ENCODE measurements at regions not wholly inside any gene's neighbourhood (a gene's known extent, or its start where the extent isn't known, plus 50 kb on each side); places are given as distances from the start of the nearest gene placed in this dataset.

GRCh38 chr1:191963286-191963685 lies 195.0 kb upstream of the RGS18 start:
- Histone ChIP-seq H3K27me3 (no peaks in the 10 kb centered on the region), H3K9me3 (no peaks in the 10 kb centered on the region), H3K36me3 (no peaks in the 10 kb centered on the region), H3K4me1 (ENCODE audit: control insufficient read depth in 1 of 2, insufficient read depth in 1 of 2, low read depth in 1 of 2, low read length in 1 of 2) (no peaks in the 10 kb centered on the region), H3K4me3 (ENCODE audit: low read depth in 1 of 2, low read length in 1 of 2) (no peak overlapping the region), H3K27ac (no peak overlapping the region)
- TF ChIP-seq CTCF (IDR thresholded peaks at IDR 0.05): no peak

- Histone ChIP-seq H3K4me3 (ENCODE audit: low read depth in 1 of 2, low read length in 1 of 2) (no peak overlapping the region), H3K9me3 (no peaks in the 10 kb centered on the region), H3K36me3 (no peaks in the 10 kb centered on the region), H3K4me1 (ENCODE audit: control insufficient read depth in 1 of 2, insufficient read depth in 1 of 2, low read depth in 1 of 2, low read length in 1 of 2) (no peaks in the 10 kb centered on the region), H3K27ac (no peak overlapping the region), H3K27me3 (no peaks in the 10 kb centered on the region)
- no peak for TF ChIP-seq CTCF (IDR thresholded peaks at IDR 0.05)
Observed at GRCh38 chr1:191963781-191964455, 194.3 kb upstream of the RGS18 start.

GRCh38 chr1:191969290-191969689 lies 189.0 kb upstream of the RGS18 start:
- no peak overlapping the region for H3K27ac ChIP-seq
- H3K36me3 ChIP-seq: no peaks in the 10 kb centered on the region
- no peak overlapping the region for H3K4me3 ChIP-seq (ENCODE audit: low read depth in 1 of 2, low read length in 1 of 2)
- no peak for TF ChIP-seq CTCF (IDR thresholded peaks at IDR 0.05)
- H3K4me1 ChIP-seq (ENCODE audit: control insufficient read depth in 1 of 2, insufficient read depth in 1 of 2, low read depth in 1 of 2, low read length in 1 of 2): no peaks in the 10 kb centered on the region
- H3K9me3 ChIP-seq: no peaks in the 10 kb centered on the region
- no peaks in the 10 kb centered on the region for H3K27me3 ChIP-seq

- no peak for TF ChIP-seq CTCF (IDR thresholded peaks at IDR 0.05)
- Histone ChIP-seq H3K27me3 (no peaks in the 10 kb centered on the region), H3K4me1 (ENCODE audit: control insufficient read depth in 1 of 2, insufficient read depth in 1 of 2, low read depth in 1 of 2, low read length in 1 of 2) (no peaks in the 10 kb centered on the region), H3K4me3 (ENCODE audit: low read depth in 1 of 2, low read length in 1 of 2) (no peak overlapping the region), H3K36me3 (no peaks in the 10 kb centered on the region), H3K27ac (no peak overlapping the region), H3K9me3 (no peaks in the 10 kb centered on the region)
Observed at GRCh38 chr1:191970116-191970515, 188.1 kb upstream of the RGS18 start.

DNA sequence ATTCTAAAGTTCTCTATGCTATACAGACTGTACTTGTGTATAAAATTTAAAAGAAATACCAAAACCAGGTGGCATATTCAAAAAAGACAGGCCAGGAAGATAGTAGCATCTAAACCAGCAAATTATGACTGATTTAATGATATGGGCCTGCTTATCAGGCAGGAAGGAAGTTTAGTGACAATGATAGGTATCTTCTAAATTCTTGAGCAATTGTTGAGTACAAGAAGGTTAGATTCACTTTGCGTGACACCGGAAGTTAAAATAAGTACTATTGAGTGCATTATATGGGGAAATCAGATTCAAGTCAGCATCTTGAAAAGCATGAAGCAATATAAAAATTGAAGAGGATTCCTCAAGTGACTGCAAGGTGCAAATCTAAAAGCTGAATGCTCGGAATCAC lies 186.8 kb upstream of the RGS18 start:
- TF ChIP-seq CTCF (IDR thresholded peaks at IDR 0.05): no peak
- Histone ChIP-seq H3K4me3 (ENCODE audit: low read depth in 1 of 2, low read length in 1 of 2) (no peak overlapping the region), H3K27ac (no peak overlapping the region), H3K36me3 (no peaks in the 10 kb centered on the region), H3K4me1 (ENCODE audit: control insufficient read depth in 1 of 2, insufficient read depth in 1 of 2, low read depth in 1 of 2, low read length in 1 of 2) (no peaks in the 10 kb centered on the region), H3K9me3 (no peaks in the 10 kb centered on the region), H3K27me3 (no peaks in the 10 kb centered on the region)

Measured in neutrophil (primary cell).